ENCODE measurements at regions not wholly inside any gene's neighbourhood (a gene's known extent, or its start where the extent isn't known, plus 50 kb on each side); places are given as distances from the start of the nearest gene placed in this dataset.

- DNase-seq: no peak
These were observed 101.7 kb upstream of the CTTNBP2 start for GRCh38 chr7:117974891-117975290.

- DNase-seq: no peak
These were observed 102.2 kb upstream of the CTTNBP2 start for GRCh38 chr7:117975476-117975875.

GRCh38 chr7:117979954-117980497 lies 106.8 kb upstream of the CTTNBP2 start:
- DNase-seq: no peak

- DNase-seq: no peak
These were observed 109.1 kb upstream of the CTTNBP2 start for GRCh38 chr7:117982071-117983055.

- no peak for DNase-seq
These were observed 113.5 kb upstream of the CTTNBP2 start for GRCh38 chr7:117986645-117987269.

GRCh38 chr7:117990834-117991233 lies 117.6 kb upstream of the CTTNBP2 start:
- no peak for DNase-seq

GRCh38 chr7:117992635-117993376 lies 119.6 kb upstream of the CTTNBP2 start:
- no peak for DNase-seq

GRCh38 chr7:117993377-117994003 lies 120.2 kb upstream of the CTTNBP2 start:
- no peak for DNase-seq

GRCh38 chr7:117995850-117996650 lies 122.8 kb upstream of the CTTNBP2 start:
- DNase-seq: no peak

GRCh38 chr7:117997862-117998825 lies 124.9 kb upstream of the CTTNBP2 start:
- DNase-seq: no peak

GRCh38 chr7:118000480-118001202 lies 127.4 kb upstream of the CTTNBP2 start:
- DNase-seq: no peak

GRCh38 chr7:118003476-118003875 lies 130.2 kb upstream of the CTTNBP2 start:
- DNase-seq: no peak

- peak; percentile 19 for DNase-seq
These were observed 131.8 kb upstream of the CTTNBP2 start for GRCh38 chr7:118005026-118005425.

- DNase-seq: no peak
These were observed 133.7 kb upstream of the CTTNBP2 start for GRCh38 chr7:118006979-118007378.

- DNase-seq: no peak
These were observed 136.2 kb upstream of the CTTNBP2 start for GRCh38 chr7:118009419-118009818.

GRCh38 chr7:118011652-118012051 lies 138.4 kb upstream of the CTTNBP2 start:
- no peak for DNase-seq

GRCh38 chr7:118013252-118014010 lies 140.2 kb upstream of the CTTNBP2 start:
- no peak for DNase-seq

GRCh38 chr7:118022546-118022945 lies 149.3 kb upstream of the CTTNBP2 start:
- no peak for DNase-seq

- no peak for DNase-seq
These were observed 153.6 kb upstream of the CTTNBP2 start for GRCh38 chr7:118026791-118027190.
